ENCODE measurements at regions not wholly inside any gene's neighbourhood (a gene's known extent, or its start where the extent isn't known, plus 50 kb on each side); places are given as distances from the start of the nearest gene placed in this dataset.
"Not testable (repeated sequence)": the region's sequence is repeated elsewhere in the genome, so short reads cannot be mapped to it uniquely, and the experiment has no call there.

- H3K27me3 Mint-ChIP-seq (ENCODE audit: insufficient read depth) = no peaks in the 10 kb centered on the region
- H3K4me1 Mint-ChIP-seq (ENCODE audit: low read depth) = no peaks in the 10 kb centered on the region
- H3K9me3 Mint-ChIP-seq = no peaks in the 10 kb centered on the region
- intact Hi-C loops (cut with micrococcal nuclease) = no loop called here
- H3K27ac Mint-ChIP-seq = no peak overlapping the region
- no peak overlapping the region for H3K4me3 Mint-ChIP-seq
- DNase-seq (ENCODE audit: low spot score) = no peak
- no peaks in the 10 kb centered on the region for H3K36me3 Mint-ChIP-seq (ENCODE audit: low read depth)
Observed at GRCh38 chr2:221750316-221750715, 178.2 kb upstream of the EPHA4 start.

GRCh38 chr2:221747289-221747972 is 175.3 kb upstream of the EPHA4 start:
- H3K4me3 Mint-ChIP-seq = no peak overlapping the region
- H3K27ac Mint-ChIP-seq = no peak overlapping the region
- H3K36me3 Mint-ChIP-seq (ENCODE audit: low read depth) = no peaks in the 10 kb centered on the region
- H3K9me3 Mint-ChIP-seq = no peaks in the 10 kb centered on the region
- intact Hi-C loops (cut with micrococcal nuclease) = no loop called here
- DNase-seq (ENCODE audit: low spot score) = no peak
- no peaks in the 10 kb centered on the region for H3K4me1 Mint-ChIP-seq (ENCODE audit: low read depth)
- no peaks in the 10 kb centered on the region for H3K27me3 Mint-ChIP-seq (ENCODE audit: insufficient read depth)

GRCh38 chr2:221741496-221742211 is 169.6 kb upstream of the EPHA4 start:
- Mint-ChIP-seq H3K27me3 (ENCODE audit: insufficient read depth) (no peaks in the 10 kb centered on the region), H3K27ac (no peak overlapping the region), H3K4me3 (no peak overlapping the region), H3K4me1 (ENCODE audit: low read depth) (no peaks in the 10 kb centered on the region), H3K9me3 (no peaks in the 10 kb centered on the region), H3K36me3 (ENCODE audit: low read depth) (no peaks in the 10 kb centered on the region)
- no peak for DNase-seq (ENCODE audit: low spot score)
- intact Hi-C loops (cut with micrococcal nuclease) = no loop called here

GRCh38 chr2:221731432-221732145 is 159.5 kb upstream of the EPHA4 start:
- H3K27me3 Mint-ChIP-seq (ENCODE audit: insufficient read depth) = no peaks in the 10 kb centered on the region
- no peaks in the 10 kb centered on the region for H3K9me3 Mint-ChIP-seq
- DNase-seq (ENCODE audit: low spot score) = no peak
- H3K36me3 Mint-ChIP-seq (ENCODE audit: low read depth) = no peaks in the 10 kb centered on the region
- intact Hi-C loops (cut with micrococcal nuclease) = no loop called here
- no peak overlapping the region for H3K27ac Mint-ChIP-seq
- H3K4me3 Mint-ChIP-seq = no peak overlapping the region
- H3K4me1 Mint-ChIP-seq (ENCODE audit: low read depth) = no peaks in the 10 kb centered on the region

GRCh38 chr2:221726894-221727513 is 154.9 kb upstream of the EPHA4 start:
- intact Hi-C loops (cut with micrococcal nuclease) = loop anchor here (5.0 kb wide), 1 partner anchor 155 kb away; the partner anchor contains the start of gene EPHA4
- no peak for DNase-seq (ENCODE audit: low spot score)
- Mint-ChIP-seq H3K27me3 (ENCODE audit: insufficient read depth) (no peaks in the 10 kb centered on the region), H3K9me3 (peaks cover 4% of the 10 kb centered on the region), H3K27ac (no peak overlapping the region), H3K4me3 (no peak overlapping the region), H3K4me1 (ENCODE audit: low read depth) (no peaks in the 10 kb centered on the region), H3K36me3 (ENCODE audit: low read depth) (no peaks in the 10 kb centered on the region)

- Mint-ChIP-seq H3K4me3 (no peak overlapping the region), H3K27ac (no peak overlapping the region), H3K27me3 (ENCODE audit: insufficient read depth) (no peaks in the 10 kb centered on the region), H3K4me1 (ENCODE audit: low read depth) (no peaks in the 10 kb centered on the region), H3K36me3 (ENCODE audit: low read depth) (no peaks in the 10 kb centered on the region), H3K9me3 (peaks cover 4% of the 10 kb centered on the region)
- DNase-seq (ENCODE audit: low spot score) = no peak
- intact Hi-C loops (cut with micrococcal nuclease) = loop anchor here (5.0 kb wide), 1 partner anchor 152 kb away; the partner anchor contains the start of gene EPHA4
Observed at GRCh38 chr2:221724631-221725203, 152.6 kb upstream of the EPHA4 start.

- H3K27ac Mint-ChIP-seq; H3K4me3 Mint-ChIP-seq; H3K9me3 Mint-ChIP-seq; H3K4me1 Mint-ChIP-seq (ENCODE audit: low read depth); H3K36me3 Mint-ChIP-seq (ENCODE audit: low read depth); intact Hi-C loops (cut with micrococcal nuclease); DNase-seq (ENCODE audit: low spot score); H3K27me3 Mint-ChIP-seq (ENCODE audit: insufficient read depth): not testable (repeated sequence)
Observed at GRCh38 chr2:221724117-221724516, 152.0 kb upstream of the EPHA4 start.

- H3K36me3 Mint-ChIP-seq (ENCODE audit: low read depth) = no peaks in the 10 kb centered on the region
- no peak for DNase-seq (ENCODE audit: low spot score)
- no peak overlapping the region for H3K27ac Mint-ChIP-seq
- H3K27me3 Mint-ChIP-seq (ENCODE audit: insufficient read depth) = no peaks in the 10 kb centered on the region
- intact Hi-C loops (cut with micrococcal nuclease) = no loop called here
- H3K9me3 Mint-ChIP-seq = no peaks in the 10 kb centered on the region
- H3K4me3 Mint-ChIP-seq = no peak overlapping the region
- no peaks in the 10 kb centered on the region for H3K4me1 Mint-ChIP-seq (ENCODE audit: low read depth)
Observed at GRCh38 chr2:221716426-221717303, 144.6 kb upstream of the EPHA4 start.

GRCh38 chr2:221715523-221716247 is 143.6 kb upstream of the EPHA4 start:
- Mint-ChIP-seq H3K36me3 (ENCODE audit: low read depth) (no peaks in the 10 kb centered on the region), H3K4me3 (no peak overlapping the region), H3K4me1 (ENCODE audit: low read depth) (no peaks in the 10 kb centered on the region), H3K27ac (no peak overlapping the region), H3K9me3 (no peaks in the 10 kb centered on the region), H3K27me3 (ENCODE audit: insufficient read depth) (no peaks in the 10 kb centered on the region)
- intact Hi-C loops (cut with micrococcal nuclease) = no loop called here
- DNase-seq (ENCODE audit: low spot score) = no peak

- no peak overlapping the region for H3K4me3 Mint-ChIP-seq
- H3K27me3 Mint-ChIP-seq (ENCODE audit: insufficient read depth) = no peaks in the 10 kb centered on the region
- intact Hi-C loops (cut with micrococcal nuclease) = no loop called here
- H3K4me1 Mint-ChIP-seq (ENCODE audit: low read depth) = no peaks in the 10 kb centered on the region
- no peaks in the 10 kb centered on the region for H3K9me3 Mint-ChIP-seq
- DNase-seq (ENCODE audit: low spot score) = no peak
- no peak overlapping the region for H3K27ac Mint-ChIP-seq
- no peaks in the 10 kb centered on the region for H3K36me3 Mint-ChIP-seq (ENCODE audit: low read depth)
Observed at GRCh38 chr2:221710744-221711143, 138.6 kb upstream of the EPHA4 start.

- H3K4me3 Mint-ChIP-seq = no peak overlapping the region
- H3K4me1 Mint-ChIP-seq (ENCODE audit: low read depth) = no peaks in the 10 kb centered on the region
- no peak for DNase-seq (ENCODE audit: low spot score)
- H3K27ac Mint-ChIP-seq = no peak overlapping the region
- H3K36me3 Mint-ChIP-seq (ENCODE audit: low read depth) = no peaks in the 10 kb centered on the region
- no peaks in the 10 kb centered on the region for H3K27me3 Mint-ChIP-seq (ENCODE audit: insufficient read depth)
- no peaks in the 10 kb centered on the region for H3K9me3 Mint-ChIP-seq
- intact Hi-C loops (cut with micrococcal nuclease) = no loop called here
Observed at GRCh38 chr2:221708902-221709301, 136.8 kb upstream of the EPHA4 start.
